Thoracic aorta (tissue), 2 donors: ENCODE measurements at regions not wholly inside any gene's neighbourhood (a gene's known extent, or its start where the extent isn't known, plus 50 kb on each side); places are given as distances from the start of the nearest gene placed in this dataset.

Experiments
- ATAC-seq: fragments of 150-250 bp; one replicate; pipeline ENCODE4 v1.8.0; 2017; ENCODE audit warnings: low read depth; ENCODE audit not compliant: insufficient number of reproducible peaks, low FRiP score
- DNase-seq: peaks from one replicate; pipeline ENCODE4 v3.0.0-alpha.2; 2020; ENCODE audit warnings: low spot score
- H3K27ac ChIP-seq, 2 donors: fragments of 200-600 bp; sonication (generic); 1 replicate in 1 of 2; 2 replicates in 1 of 2; pipeline ENCODE4 v1.5.1; 2016; ENCODE audit warnings: mild to moderate bottlenecking in 2 of 2, moderate library complexity in 2 of 2
- H3K27me3 ChIP-seq: fragments of 200-600 bp; sonication (generic); replicated peaks from 2 replicates; pipeline ENCODE4 v1.6.0; 2016; ENCODE audit warnings: mild to moderate bottlenecking; ENCODE audit not compliant: insufficient read depth
- H3K36me3 ChIP-seq: fragments of 200-600 bp; sonication (generic); one replicate; pipeline ENCODE4 v1.5.1; 2016
- H3K4me1 ChIP-seq, 2 donors: fragments of 200-600 bp; sonication (generic); 1 replicate in 1 of 2; 2 replicates in 1 of 2; pipeline versions ENCODE4 v1.5.1 to v1.6.0; 2016; ENCODE audit warnings: low read depth in 2 of 2, mild to moderate bottlenecking in 1 of 2; ENCODE audit not compliant: control insufficient read depth in 1 of 2
- H3K4me3 ChIP-seq: fragments of 200-600 bp; sonication (generic); 2 replicates; pipeline ENCODE4 v1.5.1; 2016; ENCODE audit warnings: mild to moderate bottlenecking
- H3K9me3 ChIP-seq: fragments of 200-600 bp; sonication (generic); 2 replicates; pipeline ENCODE4 v1.5.1; 2016
- CTCF ChIP-seq: fragments of 200-600 bp; sonication (generic); IDR thresholded peaks from one replicate; pipeline ENCODE4 v1.5.1; 2019; ENCODE audit warnings: antibody characterized with exemption

- no peak for ATAC-seq
These were observed 385.9 kb downstream of the MFSD1 start for GRCh38 chr3:159187706-159188105.

GRCh38 chr3:159189994-159190669, 388.3 kb downstream of the MFSD1 start:
- H3K36me3 ChIP-seq, result no peaks in the 10 kb centered on the region
- no peak overlapping the region for H3K4me3 ChIP-seq
- H3K27me3 ChIP-seq, result no peaks in the 10 kb centered on the region
- TF ChIP-seq CTCF, result no peak
- no peaks in the 10 kb centered on the region for H3K4me1 ChIP-seq
- H3K9me3 ChIP-seq, result no peaks in the 10 kb centered on the region
- H3K27ac ChIP-seq, result no peak overlapping the region
- DNase-seq, result no peak
- ATAC-seq, result no peak

More at GRCh38 chr3:159187706-159188105, 385.9 kb downstream of the MFSD1 start:
- H3K4me3 ChIP-seq, result no peak overlapping the region
- no peaks in the 10 kb centered on the region for H3K27me3 ChIP-seq
- H3K4me1 ChIP-seq, result no peaks in the 10 kb centered on the region
- H3K27ac ChIP-seq, result no peak overlapping the region
- no peak for TF ChIP-seq CTCF
- DNase-seq, result no peak
- no peaks in the 10 kb centered on the region for H3K9me3 ChIP-seq
- no peaks in the 10 kb centered on the region for H3K36me3 ChIP-seq

GRCh38 chr3:159191447-159191846, 389.6 kb downstream of the MFSD1 start:
- ATAC-seq (no peak), DNase-seq (no peak)
- H3K36me3 ChIP-seq, result no peaks in the 10 kb centered on the region
- H3K9me3 ChIP-seq, result no peaks in the 10 kb centered on the region
- H3K4me3 ChIP-seq, result no peak overlapping the region
- H3K27ac ChIP-seq, result no peak overlapping the region
- H3K27me3 ChIP-seq, result no peaks in the 10 kb centered on the region
- no peak for TF ChIP-seq CTCF
- H3K4me1 ChIP-seq, result no peaks in the 10 kb centered on the region

GRCh38 chr3:159196359-159196758, 394.5 kb downstream of the MFSD1 start:
- no peak for TF ChIP-seq CTCF
- DNase-seq, result no peak

GRCh38 chr3:159200176-159200575, 398.3 kb downstream of the MFSD1 start:
- H3K36me3 ChIP-seq, result no peaks in the 10 kb centered on the region
- DNase-seq (no peak), ATAC-seq (no peak)
- H3K27me3 ChIP-seq, result no peaks in the 10 kb centered on the region
- no peaks in the 10 kb centered on the region for H3K4me1 ChIP-seq
- peaks cover 7% of the 10 kb centered on the region for H3K9me3 ChIP-seq
- H3K4me3 ChIP-seq, result no peak overlapping the region
- no peak overlapping the region for H3K27ac ChIP-seq
- no peak for TF ChIP-seq CTCF

More at GRCh38 chr3:159196359-159196758, 394.5 kb downstream of the MFSD1 start:
- no peak overlapping the region for H3K4me3 ChIP-seq
- ATAC-seq, result no peak
- H3K9me3 ChIP-seq, result peaks cover 7% of the 10 kb centered on the region
- no peaks in the 10 kb centered on the region for H3K27me3 ChIP-seq
- no peaks in the 10 kb centered on the region for H3K36me3 ChIP-seq
- no peaks in the 10 kb centered on the region for H3K4me1 ChIP-seq
- H3K27ac ChIP-seq, result no peak overlapping the region
